KMS-11 (cell line): ENCODE measurements at regions not wholly inside any gene's neighbourhood (a gene's known extent, or its start where the extent isn't known, plus 50 kb on each side); places are given as distances from the start of the nearest gene placed in this dataset.

ENCODE experiments used
- H2AFZ ChIP-seq: fragments of 200-600 bp; sonication (generic); 2 replicates; pipeline ENCODE4 v1.6.1; 2016; ENCODE audit warnings: antibody characterized with exemption, mixed run types, low read depth
- H3K27ac ChIP-seq: fragments of 200-600 bp; sonication (generic); 2 replicates; pipeline ENCODE4 v1.6.1; 2016; ENCODE audit warnings: mild to moderate bottlenecking, mixed run types
- H3K27me3 ChIP-seq: fragments of 200-600 bp; sonication (generic); 2 replicates; pipeline ENCODE4 v1.6.1; 2017; ENCODE audit warnings: mild to moderate bottlenecking, low read depth, mixed run types, moderate library complexity; ENCODE audit not compliant: insufficient read depth
- H3K36me3 ChIP-seq: fragments of 200-600 bp; sonication (generic); 2 replicates; pipeline ENCODE4 v1.6.1; 2017; ENCODE audit warnings: mild to moderate bottlenecking, mixed run types; ENCODE audit not compliant: insufficient read depth
- H3K4me1 ChIP-seq: fragments of 200-600 bp; sonication (generic); 2 replicates; pipeline ENCODE4 v1.6.1; 2016; ENCODE audit warnings: mild to moderate bottlenecking, low read depth, mixed run types; ENCODE audit not compliant: poor library complexity, severe bottlenecking
- H3K4me2 ChIP-seq: fragments of 200-600 bp; sonication (generic); 2 replicates; pipeline ENCODE4 v1.7.0; 2016; ENCODE audit warnings: mild to moderate bottlenecking, mixed run types
- H3K4me3 ChIP-seq: fragments of 200-600 bp; sonication (generic); IDR thresholded peaks from 2 replicates; pipeline ENCODE4 v1.6.1; 2017; ENCODE audit warnings: low read depth, low read length, mixed read lengths; ENCODE audit not compliant: insufficient read depth
- H3K79me2 ChIP-seq: fragments of 200-600 bp; sonication (generic); 2 replicates; pipeline ENCODE4 v1.6.1; 2016; ENCODE audit warnings: low read depth, mixed run types; ENCODE audit not compliant: insufficient read depth
- H3K9ac ChIP-seq: fragments of 200-600 bp; sonication (generic); 2 replicates; pipeline ENCODE4 v1.6.1; 2016; ENCODE audit warnings: mild to moderate bottlenecking, mixed run types
- H4K20me1 ChIP-seq: fragments of 200-600 bp; sonication (generic); 2 replicates; pipeline ENCODE4 v1.6.1; 2016; ENCODE audit warnings: mild to moderate bottlenecking, mixed run types; ENCODE audit not compliant: insufficient read depth
- TF ChIP-seq, protein P1 (sequence below): fragments of 200-600 bp; sonication (generic); conservative IDR thresholded peaks from 2 replicates; pipeline ENCODE4 v1.6.1; 2017; ENCODE audit warnings: low read depth, mild to moderate bottlenecking, antibody characterized with exemption, low read length, moderate library complexity, mixed read lengths

DNA sequence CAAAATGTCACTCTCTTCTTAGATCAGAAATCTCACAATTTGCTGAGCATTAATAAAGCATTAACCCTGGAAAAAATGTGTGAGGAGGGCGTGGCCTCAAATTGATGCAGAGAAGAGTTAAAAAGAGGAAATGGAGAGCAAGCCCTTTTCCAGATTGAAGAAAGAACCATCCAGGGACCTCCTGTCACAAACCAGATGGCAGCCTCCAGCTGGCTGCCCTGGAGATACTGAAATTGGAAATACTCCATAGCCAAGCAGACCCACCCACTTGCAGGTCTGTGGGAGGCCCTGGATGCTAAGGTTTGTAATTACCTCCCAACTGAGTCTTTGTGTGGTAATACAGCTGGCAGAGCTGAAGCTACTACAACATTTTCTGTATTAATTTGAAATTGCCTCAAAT lies 214.9 kb downstream of the IL20RB start:
- H3K4me3 ChIP-seq, result no peak overlapping the region
- H4K20me1 ChIP-seq, result no peaks in the 10 kb centered on the region
- H3K9ac ChIP-seq, result no peak overlapping the region
- H2AFZ ChIP-seq, result no peak overlapping the region
- no peaks in the 10 kb centered on the region for H3K4me1 ChIP-seq
- H3K79me2 ChIP-seq, result no peaks in the 10 kb centered on the region
- no peaks in the 10 kb centered on the region for H3K27me3 ChIP-seq
- TF ChIP-seq, protein P1, sequence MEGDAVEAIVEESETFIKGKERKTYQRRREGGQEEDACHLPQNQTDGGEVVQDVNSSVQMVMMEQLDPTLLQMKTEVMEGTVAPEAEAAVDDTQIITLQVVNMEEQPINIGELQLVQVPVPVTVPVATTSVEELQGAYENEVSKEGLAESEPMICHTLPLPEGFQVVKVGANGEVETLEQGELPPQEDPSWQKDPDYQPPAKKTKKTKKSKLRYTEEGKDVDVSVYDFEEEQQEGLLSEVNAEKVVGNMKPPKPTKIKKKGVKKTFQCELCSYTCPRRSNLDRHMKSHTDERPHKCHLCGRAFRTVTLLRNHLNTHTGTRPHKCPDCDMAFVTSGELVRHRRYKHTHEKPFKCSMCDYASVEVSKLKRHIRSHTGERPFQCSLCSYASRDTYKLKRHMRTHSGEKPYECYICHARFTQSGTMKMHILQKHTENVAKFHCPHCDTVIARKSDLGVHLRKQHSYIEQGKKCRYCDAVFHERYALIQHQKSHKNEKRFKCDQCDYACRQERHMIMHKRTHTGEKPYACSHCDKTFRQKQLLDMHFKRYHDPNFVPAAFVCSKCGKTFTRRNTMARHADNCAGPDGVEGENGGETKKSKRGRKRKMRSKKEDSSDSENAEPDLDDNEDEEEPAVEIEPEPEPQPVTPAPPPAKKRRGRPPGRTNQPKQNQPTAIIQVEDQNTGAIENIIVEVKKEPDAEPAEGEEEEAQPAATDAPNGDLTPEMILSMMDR, result no peak
- H3K4me2 ChIP-seq, result no peak overlapping the region
- no peak overlapping the region for H3K27ac ChIP-seq
- H3K36me3 ChIP-seq, result no peaks in the 10 kb centered on the region

DNA sequence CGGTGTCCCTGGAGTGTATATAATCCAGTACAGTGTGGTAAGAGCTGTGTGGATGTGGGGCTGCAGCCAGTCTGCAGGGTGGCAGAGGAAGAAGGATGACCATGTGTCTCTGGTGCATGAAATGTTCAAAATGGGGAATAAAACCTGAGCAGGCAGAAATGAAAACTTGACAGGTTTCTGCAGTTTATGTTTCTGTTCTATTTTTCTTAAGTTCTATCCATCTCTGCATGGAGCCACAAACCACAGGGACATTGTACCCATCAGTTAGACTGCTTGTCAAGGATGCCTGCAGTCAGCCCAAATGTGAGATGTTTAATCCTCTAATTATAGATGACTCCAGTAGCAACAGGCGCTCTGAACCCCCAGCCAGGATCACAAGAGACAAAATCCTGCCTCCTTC lies 216.7 kb downstream of the IL20RB start:
- no peaks in the 10 kb centered on the region for H3K4me1 ChIP-seq
- TF ChIP-seq, protein P1, result no peak
- H3K79me2 ChIP-seq, result no peaks in the 10 kb centered on the region
- H4K20me1 ChIP-seq, result no peaks in the 10 kb centered on the region
- no peaks in the 10 kb centered on the region for H3K36me3 ChIP-seq
- no peaks in the 10 kb centered on the region for H3K27me3 ChIP-seq
- no peak overlapping the region for H3K9ac ChIP-seq
- H3K4me2 ChIP-seq, result no peak overlapping the region
- H2AFZ ChIP-seq, result no peak overlapping the region
- no peak overlapping the region for H3K27ac ChIP-seq
- no peak overlapping the region for H3K4me3 ChIP-seq

DNA sequence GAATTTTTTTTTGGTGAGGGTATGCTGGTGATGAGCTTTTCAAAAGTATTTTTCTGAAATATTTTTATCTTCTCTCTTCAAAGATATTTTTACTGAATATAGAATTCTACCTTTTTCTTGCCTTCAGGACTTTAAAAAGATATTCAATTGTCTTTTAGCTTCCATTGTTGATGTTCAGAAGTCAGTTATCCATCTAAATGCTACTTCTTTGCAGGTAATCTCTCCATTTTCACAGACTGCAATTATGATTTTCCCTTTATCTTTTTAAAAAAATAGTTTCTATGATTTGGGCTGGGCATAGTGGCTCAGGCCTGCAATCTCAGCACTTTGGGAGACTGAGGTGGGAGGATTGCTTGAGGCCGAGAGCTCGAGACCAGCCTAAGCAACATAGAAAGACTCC lies 222.4 kb downstream of the IL20RB start:
- H3K9ac ChIP-seq, result no peak overlapping the region
- H3K4me1 ChIP-seq, result no peaks in the 10 kb centered on the region
- TF ChIP-seq, protein P1, result no peak
- H3K36me3 ChIP-seq, result no peaks in the 10 kb centered on the region
- no peak overlapping the region for H2AFZ ChIP-seq
- H3K4me2 ChIP-seq, result no peak overlapping the region
- no peaks in the 10 kb centered on the region for H3K79me2 ChIP-seq
- no peaks in the 10 kb centered on the region for H4K20me1 ChIP-seq
- no peak overlapping the region for H3K4me3 ChIP-seq
- H3K27me3 ChIP-seq, result no peaks in the 10 kb centered on the region
- H3K27ac ChIP-seq, result no peak overlapping the region

DNA sequence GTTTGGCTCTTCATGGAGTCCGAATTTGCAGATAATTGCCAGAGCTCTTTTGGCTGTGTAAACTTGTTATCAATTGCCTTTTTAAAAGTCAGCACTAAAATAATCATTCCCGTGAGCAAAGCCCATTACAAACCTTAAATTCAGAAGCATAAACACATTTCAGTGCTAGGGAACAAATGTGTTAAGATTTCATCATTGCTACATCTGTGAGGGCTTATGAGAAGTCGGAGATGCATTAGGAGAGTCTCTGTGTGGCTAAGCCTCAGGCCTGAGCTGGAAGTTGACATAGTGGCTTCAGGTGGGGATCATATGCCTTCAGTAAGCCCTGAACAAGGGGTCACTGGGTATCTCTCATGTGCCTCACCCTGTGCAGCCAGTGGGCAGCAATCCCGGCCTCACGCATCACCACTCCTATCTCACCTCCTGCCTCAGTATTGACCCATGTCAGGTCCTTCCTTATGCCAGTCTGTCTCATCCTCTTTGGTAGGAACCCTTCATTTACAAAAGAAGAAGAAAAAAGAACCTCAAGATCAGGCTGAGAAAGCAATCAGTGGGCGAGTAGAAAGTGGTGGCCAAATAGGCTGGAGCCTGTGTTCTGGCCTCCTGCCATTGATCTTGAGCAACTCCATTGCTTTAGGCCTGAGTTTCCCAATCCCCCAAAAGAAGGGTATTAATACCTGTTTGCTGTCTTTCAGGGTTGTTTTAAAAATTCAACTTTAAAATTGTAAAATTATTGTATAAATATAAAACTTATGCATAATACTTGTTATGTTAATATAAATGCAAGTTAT lies 233.5 kb downstream of the IL20RB start:
- H3K27me3 ChIP-seq, result no peaks in the 10 kb centered on the region
- no peak overlapping the region for H3K27ac ChIP-seq
- no peaks in the 10 kb centered on the region for H3K4me1 ChIP-seq
- TF ChIP-seq, protein P1, result no peak
- H4K20me1 ChIP-seq, result no peaks in the 10 kb centered on the region
- no peak overlapping the region for H3K4me3 ChIP-seq
- no peak overlapping the region for H3K9ac ChIP-seq
- H2AFZ ChIP-seq, result no peak overlapping the region
- H3K36me3 ChIP-seq, result no peaks in the 10 kb centered on the region
- no peaks in the 10 kb centered on the region for H3K79me2 ChIP-seq
- H3K4me2 ChIP-seq, result no peak overlapping the region
